ENCODE measurements at regions not wholly inside any gene's neighbourhood (a gene's known extent, or its start where the extent isn't known, plus 50 kb on each side); places are given as distances from the start of the nearest gene placed in this dataset.

GRCh38 chr18:14965553-14965952 is 217.6 kb downstream of the ANKRD30B start:
- no peak for TF ChIP-seq CTCF (conservative IDR thresholded peaks at IDR 0.05; ENCODE audit: low read length)
- no peak for TF ChIP-seq EZH2phosphoT487 (IDR thresholded peaks at IDR 0.05; ENCODE audit: borderline replicate concordance)

Measured in Loucy (cell line).